Epithelial cell of esophagus (primary cell): ENCODE measurements at regions not wholly inside any gene's neighbourhood (a gene's known extent, or its start where the extent isn't known, plus 50 kb on each side); places are given as distances from the start of the nearest gene placed in this dataset.

Source experiments
- DNase-seq: peaks from one replicate; pipeline ENCODE4 v3.0.0; 2010; ENCODE audit warnings: low read depth
- H3K4me3 ChIP-seq: 2 replicates; pipeline ENCODE4 v1.5.1; 2011; ENCODE audit warnings: mild to moderate bottlenecking, low read length, control low read depth
- CTCF ChIP-seq: IDR thresholded peaks from 2 replicates; pipeline ENCODE4 v1.5.1; 2011; ENCODE audit warnings: low read depth, mild to moderate bottlenecking, low read length, control low read depth, inconsistent platforms; ENCODE audit not compliant: insufficient read depth; ENCODE audit errors: missing control alignments

- TF ChIP-seq CTCF, result no peak
- no peak overlapping the region for H3K4me3 ChIP-seq
- no peak for DNase-seq
Measured at GRCh38 chr7:138169441-138169851, 93.2 kb downstream of the AKR1D1 start.

GRCh38 chr7:138170298-138170697, 94.0 kb downstream of the AKR1D1 start:
- TF ChIP-seq CTCF, result no peak
- DNase-seq, result no peak
- H3K4me3 ChIP-seq, result no peak overlapping the region

GRCh38 chr7:138170959-138171703, 94.9 kb downstream of the AKR1D1 start:
- no peak for TF ChIP-seq CTCF
- no peak overlapping the region for H3K4me3 ChIP-seq
- no peak for DNase-seq

GRCh38 chr7:138173548-138173947, 97.3 kb downstream of the AKR1D1 start:
- H3K4me3 ChIP-seq, result no peak overlapping the region
- no peak for DNase-seq
- TF ChIP-seq CTCF, result no peak

- no peak for DNase-seq
- no peak overlapping the region for H3K4me3 ChIP-seq
- TF ChIP-seq CTCF, result no peak
Measured at GRCh38 chr7:138176060-138176459, 99.8 kb downstream of the AKR1D1 start.

- no peak for TF ChIP-seq CTCF
- no peak for DNase-seq
- no peak overlapping the region for H3K4me3 ChIP-seq
Measured at GRCh38 chr7:138184191-138184590, 107.9 kb downstream of the AKR1D1 start.

GRCh38 chr7:138185132-138185908, 109.1 kb downstream of the AKR1D1 start:
- no peak for DNase-seq
- H3K4me3 ChIP-seq, result no peak overlapping the region
- TF ChIP-seq CTCF, result no peak
